OCI-LY1 (cell line): ENCODE measurements at regions not wholly inside any gene's neighbourhood (a gene's known extent, or its start where the extent isn't known, plus 50 kb on each side); places are given as distances from the start of the nearest gene placed in this dataset.

ENCODE experiments used
- CTCF ChIP-seq: fragments of 200-600 bp; sonication (generic), shearing (Covaris generic); IDR thresholded peaks from 2 replicates; pipeline ENCODE4 v1.5.1; 2017; ENCODE audit warnings: mild to moderate bottlenecking, antibody characterized with exemption, low read length, moderate library complexity, mixed read lengths
- EZH2 ChIP-seq: fragments of 200-600 bp; sonication (generic), shearing (Covaris generic); IDR thresholded peaks from 2 replicates; pipeline ENCODE4 v1.8.0; 2017; ENCODE audit warnings: borderline replicate concordance, mixed run types, mild to moderate bottlenecking, antibody characterized with exemption, low read length, moderate library complexity, mixed read lengths

DNA sequence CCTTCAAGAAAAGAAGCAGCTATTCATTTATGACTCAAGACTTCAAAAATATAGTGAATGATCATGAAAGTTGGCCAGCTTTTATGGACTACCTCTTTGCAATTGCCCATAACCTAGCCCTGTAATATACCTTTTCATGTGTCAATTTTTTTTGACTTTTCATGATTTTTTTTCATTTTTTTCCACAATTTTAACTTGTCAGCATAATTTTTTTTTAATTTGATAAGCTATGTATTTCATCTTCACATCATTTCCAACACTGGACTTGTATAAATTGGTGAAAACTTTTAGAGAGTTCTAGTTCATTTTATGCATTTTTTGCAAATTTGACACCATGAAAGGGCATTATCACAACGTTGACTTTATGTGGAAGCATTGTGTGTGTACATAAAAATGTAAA is 220.8 kb upstream of the NFE2L3 start:
- TF ChIP-seq CTCF: no peak
- no peak for TF ChIP-seq EZH2
